ENCODE measurements at regions not wholly inside any gene's neighbourhood (a gene's known extent, or its start where the extent isn't known, plus 50 kb on each side); places are given as distances from the start of the nearest gene placed in this dataset.
A peak's percentile ranks its signal among the peaks of the same experiment; 100 is the strongest.

- H4K20me1 ChIP-seq (ENCODE audit: insufficient read depth), result no peaks in the 10 kb centered on the region
- no peaks in the 10 kb centered on the region for H3K4me1 ChIP-seq (ENCODE audit: control insufficient read depth in 1 of 2, insufficient read depth in 2 of 2, low read length in 2 of 2)
- no peaks in the 10 kb centered on the region for H3K36me3 ChIP-seq (ENCODE audit: control insufficient read depth in 1 of 2, insufficient read depth in 2 of 2, low read length in 2 of 2)
- H3K79me2 ChIP-seq (ENCODE audit: insufficient read depth, low read length), result no peaks in the 10 kb centered on the region
- H3K4me2 ChIP-seq (ENCODE audit: low read length), result no peak overlapping the region
- H3K27ac ChIP-seq (ENCODE audit: low read depth, low read length), result no peak overlapping the region
- no peak for DNase-seq (ENCODE audit: low read depth, low spot score)
- RAD21 ChIA-PET (ENCODE audit: low non-redundant PET in 1 of 2, low total read pairs in 2 of 2, uncharacterized antibody in 2 of 2, unreplicated experiment in 2 of 2), result no interaction called here
- CTCF ChIA-PET, result no interaction called here
- H2AFZ ChIP-seq (ENCODE audit: low read depth, low read length, poor library complexity, severe bottlenecking), result no peak overlapping the region
- intact Hi-C loops (cut with micrococcal nuclease), result no loop called here
- no peak for ATAC-seq
- TF ChIP-seq ATF3 (IDR thresholded peaks at IDR 0.05) (no peak), SIN3A (IDR thresholded peaks at IDR 0.05; ENCODE audit: low read depth) (no peak), YY1 (IDR thresholded peaks at IDR 0.05; ENCODE audit: extremely low read depth, insufficient replicate concordance, low read depth, low read length) (no peak), ZNF274 (IDR thresholded peaks at IDR 0.05; ENCODE audit: low read depth, low read length) (no peak), CBX3 (IDR thresholded peaks at IDR 0.05; ENCODE audit: low read depth) (no peak), RAD21 (IDR thresholded peaks at IDR 0.05; ENCODE audit: low read depth) (peak; percentile 33; the same call in 1 of the 2 replicates), CTCF (IDR thresholded peaks at IDR 0.05 in 2 of 3, conservative IDR thresholded peaks at IDR 0.05 in 1 of 3; ENCODE audit: borderline replicate concordance in 1 of 3, insufficient read depth in 1 of 3, low read depth in 2 of 3, low read length in 2 of 3) (peak in 1 of 3 experiments; percentile 29; a peak in 2 of 6 replicates), EZH2phosphoT487 (IDR thresholded peaks at IDR 0.05; ENCODE audit: borderline replicate concordance) (no peak), POLR2A (IDR thresholded peaks at IDR 0.05; ENCODE audit: borderline replicate concordance, extremely low read depth, insufficient read depth, insufficient read length) (no peak), CEBPB (IDR thresholded peaks at IDR 0.05; ENCODE audit: low read depth) (no peak), EZH2 (IDR thresholded peaks at IDR 0.05) (no peak), ELF1 (IDR thresholded peaks at IDR 0.05; ENCODE audit: borderline replicate concordance, low read depth) (no peak), EGR1 (IDR thresholded peaks at IDR 0.05; ENCODE audit: low read depth) (no peak)
- TF ChIP-seq, protein P1, sequence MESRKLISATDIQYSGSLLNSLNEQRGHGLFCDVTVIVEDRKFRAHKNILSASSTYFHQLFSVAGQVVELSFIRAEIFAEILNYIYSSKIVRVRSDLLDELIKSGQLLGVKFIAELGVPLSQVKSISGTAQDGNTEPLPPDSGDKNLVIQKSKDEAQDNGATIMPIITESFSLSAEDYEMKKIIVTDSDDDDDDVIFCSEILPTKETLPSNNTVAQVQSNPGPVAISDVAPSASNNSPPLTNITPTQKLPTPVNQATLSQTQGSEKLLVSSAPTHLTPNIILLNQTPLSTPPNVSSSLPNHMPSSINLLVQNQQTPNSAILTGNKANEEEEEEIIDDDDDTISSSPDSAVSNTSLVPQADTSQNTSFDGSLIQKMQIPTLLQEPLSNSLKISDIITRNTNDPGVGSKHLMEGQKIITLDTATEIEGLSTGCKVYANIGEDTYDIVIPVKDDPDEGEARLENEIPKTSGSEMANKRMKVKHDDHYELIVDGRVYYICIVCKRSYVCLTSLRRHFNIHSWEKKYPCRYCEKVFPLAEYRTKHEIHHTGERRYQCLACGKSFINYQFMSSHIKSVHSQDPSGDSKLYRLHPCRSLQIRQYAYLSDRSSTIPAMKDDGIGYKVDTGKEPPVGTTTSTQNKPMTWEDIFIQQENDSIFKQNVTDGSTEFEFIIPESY (IDR thresholded peaks at IDR 0.05; ENCODE audit: extremely low read depth, insufficient replicate concordance, low read length), result no peak
- H3K27me3 ChIP-seq (ENCODE audit: insufficient read depth, low read length), result no peaks in the 10 kb centered on the region
- no peak overlapping the region for H3K4me3 ChIP-seq (replicated peaks in 1 of 2; ENCODE audit: low read depth in 1 of 2, low read length in 2 of 2)
- no peaks in the 10 kb centered on the region for H3K9me3 ChIP-seq (ENCODE audit: control insufficient read depth in 1 of 2, insufficient read depth in 1 of 2, low read depth in 1 of 2, low read length in 2 of 2)
- no peaks in the 10 kb centered on the region for H3K9me2 ChIP-seq (ENCODE audit: insufficient read depth)
- no TSS peak for BruUV-seq (replicated peaks)
- H3K9ac ChIP-seq (ENCODE audit: low read length), result no peak overlapping the region
- POLR2A ChIA-PET, result no interaction called here
Measured at GRCh38 chr2:146147448-146148012, 1627.6 kb upstream of the ZEB2 start.
